HS-27A (cell line): ENCODE measurements at regions not wholly inside any gene's neighbourhood (a gene's known extent, or its start where the extent isn't known, plus 50 kb on each side); places are given as distances from the start of the nearest gene placed in this dataset.
"Not testable (repeated sequence)": the region's sequence is repeated elsewhere in the genome, so short reads cannot be mapped to it uniquely, and the experiment has no call there.

Source experiments
- DNase-seq: peaks from one replicate; pipeline ENCODE4 v3.0.0-alpha.2; 2012; ENCODE audit warnings: low read depth, missing footprints

DNA sequence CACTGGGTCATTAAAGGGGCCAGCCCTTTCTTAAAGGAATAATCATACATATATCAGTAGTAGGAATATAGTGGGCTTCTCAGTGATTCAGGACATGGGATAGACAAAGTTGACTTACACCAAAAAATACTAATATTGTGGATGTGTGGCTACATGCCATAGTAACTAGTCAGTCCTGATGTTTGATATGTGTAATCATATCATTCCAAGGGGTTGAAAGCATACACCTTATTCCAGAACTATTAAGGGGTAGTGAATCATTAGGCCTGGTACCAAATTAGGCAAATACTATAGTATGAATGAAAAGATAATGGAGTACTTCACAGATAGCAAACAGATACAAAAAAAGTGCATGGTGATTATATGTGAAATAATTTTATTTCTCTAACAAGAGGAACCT is 814.9 kb upstream of the NRXN1 start:
- DNase-seq, result no peak

DNA sequence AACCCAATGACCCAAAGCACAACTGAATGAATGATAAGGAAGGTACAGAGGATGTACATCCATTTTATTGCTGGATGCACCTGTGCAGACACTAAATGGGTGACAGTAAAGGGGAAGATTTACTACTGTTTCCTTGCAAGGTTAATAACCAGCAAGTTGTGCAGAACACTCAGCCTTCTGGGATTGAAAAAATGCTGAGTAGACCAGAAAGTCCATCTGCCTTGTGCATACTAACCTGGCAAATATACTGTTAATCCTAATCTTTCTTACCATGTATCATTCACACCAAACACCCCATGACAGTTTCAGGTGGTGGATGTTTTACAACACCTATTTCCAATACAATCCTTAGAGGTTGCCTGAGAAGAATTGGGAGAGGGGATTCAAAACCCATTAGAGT is 814.1 kb upstream of the NRXN1 start:
- no peak for DNase-seq

DNA sequence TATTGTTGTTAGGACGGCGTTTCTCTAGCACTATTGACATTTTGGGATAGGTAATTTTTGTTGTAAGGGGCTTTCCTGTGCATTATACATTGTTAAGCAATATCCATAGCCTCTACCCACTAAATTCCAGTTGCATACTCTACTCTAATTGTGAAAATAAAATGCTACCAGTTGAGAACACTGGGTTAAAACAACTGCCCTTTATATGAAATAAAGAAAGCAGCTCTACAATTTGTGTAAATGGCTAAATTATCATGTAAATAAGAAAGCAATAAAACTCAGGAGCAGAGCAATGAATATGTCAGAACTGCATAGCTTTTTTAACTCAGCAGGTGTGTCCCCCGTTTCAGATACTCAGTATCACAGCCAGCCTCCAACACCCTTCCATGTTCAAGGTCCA is 812.7 kb upstream of the NRXN1 start:
- no peak for DNase-seq

DNA sequence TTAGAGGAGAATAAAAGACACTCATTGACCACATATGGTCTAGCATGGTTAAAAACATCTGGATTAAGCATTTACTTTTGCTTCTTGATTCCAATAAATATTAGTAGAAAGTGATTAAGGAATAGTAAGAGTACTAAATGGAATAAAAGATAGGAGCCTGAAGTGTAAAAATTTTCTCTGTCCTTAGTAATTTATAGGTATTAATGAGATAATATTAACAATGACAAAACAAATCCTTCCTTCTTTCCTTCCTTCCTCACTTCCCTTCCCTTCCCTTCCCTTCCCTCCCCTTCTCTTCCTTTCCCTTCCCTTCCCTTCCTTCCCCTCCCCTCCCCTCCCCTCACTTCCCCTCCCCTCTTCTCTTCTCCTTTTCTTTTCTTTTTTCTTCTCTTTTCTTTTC is 797.5 kb upstream of the NRXN1 start:
- no peak for DNase-seq

DNA sequence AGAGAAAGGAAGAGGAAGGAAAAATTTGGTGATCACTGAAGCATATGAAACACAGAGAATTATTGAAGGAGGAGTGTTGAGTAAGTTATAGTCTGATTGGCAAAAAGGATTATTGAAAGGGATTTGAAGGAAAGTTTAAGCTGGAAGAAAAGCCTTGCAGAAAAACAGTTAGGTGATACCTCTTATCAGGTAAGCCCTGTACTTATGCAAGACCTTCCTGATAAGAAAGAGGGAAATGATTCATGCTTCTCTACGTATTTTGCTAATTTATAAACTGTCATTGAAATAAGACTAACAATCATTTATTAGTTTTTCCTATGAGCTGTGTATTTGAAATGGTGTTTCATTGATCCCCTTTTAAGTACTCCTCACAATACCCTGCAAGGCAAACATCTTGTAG is 793.9 kb upstream of the NRXN1 start:
- DNase-seq, result no peak

DNA sequence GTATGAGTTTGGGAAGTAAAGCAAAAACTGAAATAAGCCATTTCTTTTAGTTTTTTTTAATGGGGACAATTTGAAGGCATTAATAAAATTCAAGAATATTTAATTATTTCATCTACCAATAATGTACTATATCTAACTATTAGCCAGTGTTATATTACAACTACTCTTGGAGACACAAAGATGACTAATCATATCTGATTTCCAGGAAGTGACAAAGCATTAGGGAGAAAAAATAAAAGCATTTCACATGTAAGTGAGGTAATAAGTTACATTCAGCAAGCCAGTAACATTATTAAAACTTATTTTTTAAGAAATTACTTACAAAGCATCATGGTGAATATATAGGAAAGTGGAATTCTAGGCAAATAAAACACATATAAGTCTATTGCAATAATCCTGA is 781.3 kb upstream of the NRXN1 start:
- DNase-seq, result no peak

DNA sequence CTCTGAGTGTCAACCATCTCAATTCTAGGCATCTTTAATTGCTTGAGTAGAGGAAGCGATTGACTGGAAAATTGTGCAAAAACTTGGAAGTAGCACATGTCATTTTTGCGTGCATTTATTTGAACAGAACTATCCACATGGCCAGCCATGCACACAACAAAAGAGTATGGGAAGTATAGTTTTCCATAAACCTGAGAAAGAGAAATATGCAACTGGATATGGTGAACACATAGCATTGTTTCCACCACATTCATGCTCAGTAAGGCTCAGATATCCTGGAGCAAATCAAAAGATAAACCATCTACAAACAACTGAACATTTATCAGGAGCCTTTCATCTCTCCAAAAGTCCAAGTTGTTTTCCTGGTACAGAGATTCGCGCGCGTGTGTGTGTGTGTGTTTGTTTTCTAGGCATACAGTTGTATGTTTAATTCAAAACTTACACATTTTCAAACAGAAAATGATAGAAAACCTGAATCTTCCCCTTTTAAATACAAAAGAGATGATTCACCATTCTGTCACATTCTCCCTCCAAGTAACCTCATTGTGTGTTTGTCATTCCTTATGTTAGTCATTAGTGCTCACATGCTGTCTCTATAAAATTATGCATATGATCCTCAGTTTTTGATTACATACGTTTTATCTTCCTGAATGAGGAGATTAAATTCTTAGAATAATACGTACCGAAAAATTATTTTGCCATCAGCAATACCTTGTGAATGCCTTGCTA is 780.4 kb upstream of the NRXN1 start:
- DNase-seq, result no peak

DNA sequence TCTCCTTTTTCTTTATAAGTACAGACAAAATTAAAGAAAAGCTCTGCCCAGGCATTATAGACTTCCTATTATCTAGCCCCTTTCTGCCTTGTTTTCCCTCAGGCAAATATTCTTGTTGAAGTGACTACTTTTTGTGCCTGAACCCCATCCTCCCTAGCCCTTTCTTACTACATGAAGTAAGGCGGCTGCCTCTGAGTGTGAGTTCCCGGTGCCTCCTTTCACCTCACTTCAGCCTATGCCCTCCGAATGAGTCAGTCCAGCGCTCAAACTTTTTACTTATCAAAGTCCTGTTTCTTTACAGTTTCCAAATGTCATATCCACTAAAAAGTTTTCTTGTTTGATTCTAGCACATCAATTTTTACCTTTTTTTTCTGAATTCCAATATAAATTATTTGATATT is 778.3 kb upstream of the NRXN1 start:
- DNase-seq, result no peak

DNA sequence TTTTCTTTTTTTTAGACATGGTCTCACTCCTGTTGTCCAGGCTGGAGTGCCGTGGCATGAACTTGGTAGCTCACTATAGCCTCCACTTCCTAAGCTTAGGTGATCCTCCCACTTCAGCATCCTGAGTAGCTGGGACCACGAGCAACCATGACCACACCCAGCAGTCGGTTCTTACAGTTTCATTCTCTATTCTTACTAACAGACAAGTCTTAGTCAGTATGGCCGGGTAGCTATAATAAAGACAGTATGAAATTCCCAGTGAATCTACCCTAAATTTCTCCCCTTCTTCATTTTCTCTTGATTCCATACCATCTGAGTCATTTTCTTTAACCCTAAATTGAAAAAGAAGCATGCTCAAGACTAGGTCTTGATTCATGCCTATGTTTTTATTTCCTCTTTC is 775.3 kb upstream of the NRXN1 start:
- DNase-seq, result no peak

DNA sequence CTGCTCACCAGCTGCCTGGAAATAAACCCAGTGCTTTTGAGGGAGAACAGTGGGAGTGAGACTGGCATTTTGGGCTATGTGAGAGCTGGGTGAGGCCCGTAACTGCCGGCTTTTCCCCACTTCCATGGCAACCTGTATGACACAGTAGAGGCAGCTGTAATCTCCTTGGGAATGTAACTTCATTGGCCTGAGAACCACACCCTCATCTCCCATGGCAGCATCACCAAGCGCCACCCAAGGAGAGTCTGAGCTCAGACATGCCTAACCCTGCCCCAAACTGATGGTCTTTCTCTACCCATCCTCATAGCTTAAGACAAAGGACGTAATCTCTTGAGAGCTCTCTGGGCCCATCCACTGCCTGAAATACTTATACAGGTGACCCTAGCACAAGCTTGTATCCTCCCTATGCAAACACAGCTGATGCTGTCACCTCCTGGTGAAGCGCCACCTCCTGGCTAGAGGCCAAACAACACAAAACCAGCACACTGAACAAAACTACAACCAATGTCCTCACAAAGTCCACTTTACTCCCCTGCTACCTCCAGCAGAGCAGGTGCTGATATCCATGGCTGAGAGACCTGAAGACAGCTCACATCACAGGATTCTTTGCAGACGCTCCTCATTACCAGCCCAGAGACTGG is 763.4 kb upstream of the NRXN1 start:
- no peak for DNase-seq

DNA sequence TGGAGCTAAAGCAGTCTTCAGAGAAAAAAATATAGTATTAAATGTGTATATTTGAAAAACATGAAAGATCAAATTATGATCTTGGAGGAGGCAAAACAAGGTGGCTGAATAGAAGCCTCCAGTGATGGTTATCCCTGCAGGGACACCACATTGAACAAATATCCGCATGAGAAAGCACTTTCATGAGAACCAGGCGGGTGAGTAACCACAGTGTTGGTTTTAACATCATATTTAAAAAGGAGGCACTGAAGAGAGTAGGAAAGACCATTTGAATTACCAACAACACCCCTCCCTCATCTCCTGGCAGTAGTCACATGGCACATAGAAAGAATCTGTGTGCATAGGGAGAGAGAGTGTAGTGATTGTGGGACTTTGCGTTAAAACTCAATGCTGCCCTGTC is 759.6 kb upstream of the NRXN1 start:
- DNase-seq, result no peak

DNA sequence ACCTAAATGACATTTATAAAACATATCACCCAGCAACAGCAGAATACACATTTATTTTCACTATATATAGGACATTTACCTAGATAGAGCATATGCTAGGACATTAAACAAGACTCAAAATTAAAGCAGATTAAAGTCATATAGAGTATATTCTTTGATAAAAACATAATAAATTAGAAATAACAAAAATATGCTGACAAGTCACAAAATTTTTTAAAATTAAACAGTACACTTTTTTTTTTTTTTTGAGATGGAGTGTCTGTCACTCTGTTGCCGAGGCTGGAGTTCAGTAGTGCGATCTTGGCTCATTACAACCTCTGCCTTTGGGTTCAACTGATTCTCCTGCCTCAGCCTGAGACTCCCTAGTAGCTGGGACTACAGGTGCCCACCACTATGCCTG is 758.9 kb upstream of the NRXN1 start:
- DNase-seq, result no peak

DNA sequence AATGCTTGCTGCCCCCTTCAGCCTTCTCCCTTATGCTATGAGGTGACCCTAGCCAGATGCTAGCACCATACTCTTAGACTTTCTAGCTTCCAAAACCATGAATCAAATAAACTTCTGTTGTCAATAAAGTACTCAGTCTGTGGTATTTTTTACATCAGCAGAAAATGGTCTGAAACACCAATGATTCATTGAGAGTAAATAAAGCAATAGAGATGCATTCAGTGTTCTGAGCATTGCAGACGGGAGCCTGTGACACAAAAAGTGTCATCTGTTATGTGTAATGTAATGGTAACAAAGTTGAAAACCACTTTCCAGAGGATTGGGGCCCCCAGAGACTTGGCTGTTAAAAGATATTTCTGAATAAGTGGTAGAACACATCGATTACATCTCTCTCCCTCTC is 758.0 kb upstream of the NRXN1 start:
- no peak for DNase-seq

DNA sequence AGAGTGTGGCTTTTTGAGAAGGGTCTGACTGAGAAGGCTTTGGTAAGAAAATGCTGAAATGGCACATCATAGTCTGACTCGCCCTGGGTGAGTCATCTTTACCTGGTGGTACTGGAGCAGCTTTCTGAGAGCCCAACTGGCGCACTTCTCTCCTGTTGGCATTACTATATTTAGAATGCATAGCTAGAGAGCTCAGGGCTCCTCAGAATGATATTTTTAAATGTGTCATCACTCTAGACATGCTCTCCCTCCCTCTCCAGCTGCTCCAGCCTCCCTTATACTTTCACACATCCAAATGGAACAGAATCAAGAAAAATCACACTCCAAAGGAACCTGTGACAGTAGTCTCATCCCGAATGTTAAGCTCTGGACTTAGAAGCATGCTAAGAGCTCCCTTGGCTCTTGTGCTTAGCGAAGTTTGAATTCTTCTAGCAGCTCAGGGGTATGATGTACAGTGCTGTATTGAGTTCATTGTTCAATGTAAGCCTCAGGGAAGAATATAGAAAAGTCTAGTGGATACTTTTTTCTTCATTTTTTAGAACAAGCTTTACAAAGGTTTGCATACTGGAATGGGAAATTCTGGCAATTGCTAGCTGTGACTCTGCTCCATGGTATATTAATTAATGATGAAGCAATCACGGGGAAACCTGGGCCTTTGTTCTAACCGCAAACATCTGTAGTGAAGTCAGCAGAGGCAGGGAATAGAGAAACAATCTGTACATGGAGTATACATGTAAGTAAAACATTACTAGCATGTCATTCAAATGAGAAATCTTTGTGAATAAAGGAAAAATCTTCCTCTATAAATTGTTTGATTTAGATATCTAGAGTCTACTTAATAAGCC is 751.2 kb upstream of the NRXN1 start:
- no peak for DNase-seq

DNA sequence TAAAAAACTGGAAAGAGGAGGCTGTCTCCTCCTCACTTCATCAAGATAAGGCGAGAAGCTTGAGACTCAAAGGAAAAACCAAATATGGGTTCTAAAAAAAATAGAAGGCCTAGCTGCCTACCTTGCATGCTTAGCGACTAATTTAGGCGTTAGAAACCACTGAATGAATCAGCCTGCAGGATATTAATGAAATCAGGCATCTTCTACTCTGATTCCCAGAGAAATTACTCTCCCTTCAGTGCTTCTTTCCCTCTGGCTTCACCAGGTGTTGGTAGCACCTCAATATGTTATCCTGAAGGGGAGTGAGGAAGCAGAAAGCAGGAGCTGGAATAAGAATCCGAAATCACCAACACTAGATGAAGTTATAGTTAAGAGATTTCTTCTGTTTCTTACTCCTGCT is 749.8 kb upstream of the NRXN1 start:
- DNase-seq, result no peak

DNA sequence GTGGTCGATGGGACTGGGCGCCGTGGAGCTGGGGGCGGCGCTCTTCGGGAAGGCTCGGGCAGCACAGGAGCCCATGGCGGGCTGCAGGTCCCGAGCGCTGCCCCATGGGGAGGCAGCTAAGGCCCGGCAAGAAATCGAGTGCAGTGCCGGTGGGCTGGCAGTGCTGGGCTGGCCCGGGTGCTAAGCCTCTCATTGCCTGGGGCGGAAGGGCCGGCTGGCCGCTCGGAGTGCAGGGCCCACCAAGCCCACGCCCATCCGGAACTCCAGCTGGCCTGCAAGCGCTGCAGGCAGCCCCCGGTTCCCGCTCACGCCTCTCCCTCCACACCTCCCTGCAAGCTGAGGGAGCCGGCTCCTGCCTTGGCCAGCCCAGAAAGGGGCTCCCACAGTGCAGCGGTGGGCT is 748.4 kb upstream of the NRXN1 start:
- DNase-seq, result no peak

DNA sequence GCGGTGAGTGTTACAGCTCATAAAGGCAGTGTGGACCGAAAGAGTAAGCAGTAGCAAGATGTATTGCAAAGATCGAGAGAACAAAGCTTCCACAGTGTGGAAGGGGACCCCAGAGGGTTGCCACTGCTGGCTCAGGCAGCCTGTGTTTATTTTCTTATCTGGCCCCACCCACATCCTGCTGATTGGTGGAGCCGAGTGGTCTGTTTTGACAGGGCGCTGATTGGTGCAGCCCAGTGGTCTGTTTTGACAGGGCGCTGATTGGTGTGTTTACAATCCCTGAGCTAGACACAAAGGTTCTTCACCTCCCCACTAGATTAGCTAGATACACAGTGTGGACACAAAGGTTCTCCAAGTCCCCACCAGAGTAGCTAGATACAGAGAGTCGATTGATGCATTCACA is 747.8 kb upstream of the NRXN1 start:
- not testable (repeated sequence) for DNase-seq

DNA sequence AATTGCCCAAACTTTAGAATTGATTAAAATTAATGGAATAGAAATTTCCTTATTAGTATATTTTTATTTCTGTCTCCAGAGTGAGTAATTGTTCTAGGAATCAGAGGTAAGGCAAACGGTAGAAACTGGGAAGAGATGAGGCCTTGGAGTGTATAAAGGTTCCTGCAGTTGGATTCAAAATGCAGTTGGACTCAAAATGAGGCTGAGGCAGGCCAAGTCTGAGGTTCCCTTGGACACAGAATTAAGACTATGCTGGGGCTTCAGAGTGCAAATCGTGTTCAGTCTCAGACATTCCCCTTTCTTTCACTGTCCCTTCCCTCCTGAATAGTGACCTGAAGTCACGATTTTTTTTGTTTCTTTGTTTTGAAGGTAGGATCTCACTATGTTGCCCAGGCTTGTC is 746.9 kb upstream of the NRXN1 start:
- DNase-seq, result no peak

DNA sequence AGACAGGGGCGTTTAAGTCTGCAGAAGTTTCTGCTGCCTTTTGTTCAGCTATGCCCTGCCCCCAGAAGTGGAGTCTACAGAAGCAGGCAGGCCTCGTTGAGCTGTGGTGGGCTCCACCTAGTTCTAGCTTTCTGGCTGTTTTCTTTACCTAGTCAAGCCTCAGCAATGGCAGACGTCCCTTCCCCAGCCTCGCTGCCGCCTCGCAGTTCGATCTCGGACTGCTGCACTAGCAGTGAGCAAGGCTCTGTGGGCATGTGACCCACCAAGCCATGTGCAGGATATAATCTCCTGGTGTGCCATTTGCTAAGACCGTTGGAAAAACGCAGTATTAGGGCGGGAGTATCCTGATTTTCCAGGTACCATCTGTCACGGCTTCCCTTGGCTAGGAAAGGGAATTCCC is 742.7 kb upstream of the NRXN1 start:
- not testable (repeated sequence) for DNase-seq

DNA sequence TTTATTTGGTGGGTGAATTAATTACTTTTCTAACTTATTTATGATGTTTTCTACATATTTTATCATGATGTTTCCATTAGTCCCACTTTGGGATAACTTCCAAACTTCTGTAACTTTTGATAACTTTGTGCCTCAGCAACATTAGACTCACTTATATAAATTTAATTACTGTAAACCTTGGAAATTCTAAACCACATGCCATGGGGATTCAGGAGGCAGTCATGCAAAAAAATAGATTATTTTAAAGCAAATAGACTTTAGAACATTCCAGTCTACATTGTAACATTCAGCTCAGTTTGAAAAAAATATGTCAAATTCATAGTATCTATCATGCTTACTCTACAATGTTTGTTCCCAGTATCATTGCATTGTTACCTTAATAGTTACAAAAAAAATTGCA is 728.5 kb upstream of the NRXN1 start:
- no peak for DNase-seq

DNA sequence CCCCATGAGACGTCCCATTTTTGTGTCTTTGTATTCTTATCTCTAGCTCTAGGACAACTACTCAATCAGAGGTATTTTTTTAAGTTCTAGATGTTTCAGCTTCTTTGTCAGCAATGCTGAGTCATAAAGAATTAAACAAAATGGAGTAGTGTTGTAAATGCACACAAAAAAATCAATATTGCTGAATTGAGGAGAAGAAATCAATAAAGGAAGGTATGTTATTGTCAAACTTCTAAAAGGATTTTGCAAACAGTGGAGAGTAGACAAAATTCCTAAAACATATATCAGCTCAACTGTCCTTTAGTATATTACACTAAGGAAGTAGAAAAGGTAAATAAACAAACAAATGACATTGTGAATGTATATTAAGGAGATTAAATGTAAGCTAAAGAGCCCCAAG is 726.1 kb upstream of the NRXN1 start:
- DNase-seq, result no peak

DNA sequence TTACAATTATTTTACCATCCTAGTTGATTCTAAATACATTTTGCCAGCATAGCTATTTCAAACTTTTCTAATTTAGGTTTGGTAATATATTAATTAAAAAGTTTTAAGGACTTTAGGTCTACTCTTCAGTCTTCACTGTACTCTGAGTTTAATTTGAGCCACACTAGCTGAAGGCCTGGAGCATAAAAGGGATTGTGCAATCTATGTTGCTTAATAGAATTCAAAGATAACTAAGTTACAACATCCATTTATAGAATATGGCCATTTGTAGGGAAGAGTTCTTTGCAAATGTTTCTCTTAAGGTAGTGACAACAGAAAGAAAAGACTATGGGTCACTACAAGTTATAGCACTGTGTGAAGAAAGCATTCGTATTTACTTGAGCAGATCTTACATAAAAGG is 702.2 kb upstream of the NRXN1 start:
- DNase-seq, result no peak

DNA sequence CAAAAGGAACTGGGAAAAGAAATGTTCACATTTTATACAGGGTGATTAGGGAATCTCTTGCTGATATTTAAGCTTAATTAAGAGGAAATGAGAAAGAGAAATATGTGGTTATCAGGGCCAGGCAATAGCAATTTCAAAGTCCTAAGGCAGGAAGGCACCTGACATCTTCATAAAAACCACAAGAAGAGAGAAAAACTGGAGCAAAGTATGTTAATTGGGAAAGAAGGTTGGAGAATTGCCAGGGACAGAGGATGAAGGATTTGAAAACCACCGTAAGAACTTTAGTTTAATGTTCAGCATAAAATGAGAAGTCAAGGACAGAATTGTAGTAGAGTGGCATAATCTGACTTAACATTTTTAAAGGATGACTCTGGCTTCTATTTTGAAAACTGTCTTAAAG is 691.8 kb upstream of the NRXN1 start:
- no peak for DNase-seq
